Endothelial cell of umbilical vein (primary cell): ENCODE measurements at regions not wholly inside any gene's neighbourhood (a gene's known extent, or its start where the extent isn't known, plus 50 kb on each side); places are given as distances from the start of the nearest gene placed in this dataset.
A peak's percentile ranks its signal among the peaks of the same experiment; 100 is the strongest.

Source experiments
- EZH2 ChIP-seq: IDR thresholded peaks from 2 replicates; pipeline ENCODE4 v1.6.1; 2012; ENCODE audit warnings: borderline replicate concordance, low read depth, mild to moderate bottlenecking, moderate library complexity, low read length, inconsistent platforms; ENCODE audit not compliant: severe bottlenecking
- FOS ChIP-seq: IDR thresholded peaks from 2 replicates; pipeline ENCODE4 v1.6.1; 2011; ENCODE audit warnings: mild to moderate bottlenecking, low read length, moderate library complexity, borderline replicate concordance; ENCODE audit not compliant: insufficient read depth
- GATA2 ChIP-seq: IDR thresholded peaks from 2 replicates; pipeline ENCODE4 v1.7.0; 2011; ENCODE audit warnings: low read depth, mild to moderate bottlenecking, moderate library complexity, mixed read lengths, low read length; ENCODE audit not compliant: insufficient read length, insufficient read depth
- JUN ChIP-seq: IDR thresholded peaks from 2 replicates; pipeline ENCODE4 v1.6.1; 2011; ENCODE audit warnings: borderline replicate concordance, low read depth; ENCODE audit not compliant: insufficient read length, insufficient read depth
- MYC ChIP-seq: IDR thresholded peaks from one replicate; pipeline ENCODE4 v1.6.1; 2011; ENCODE audit warnings: mild to moderate bottlenecking, low read depth, low read length
- POLR2A ChIP-seq: IDR thresholded peaks from 2 replicates; pipeline ENCODE4 v1.6.1; 2012; ENCODE audit warnings: low read depth, mild to moderate bottlenecking, control low read depth, low read length
- POLR2AphosphoS5 ChIP-seq: IDR thresholded peaks from 2 replicates; pipeline ENCODE4 v1.6.1; 2012; ENCODE audit warnings: low read depth, mild to moderate bottlenecking, control low read depth, low read length, moderate library complexity; ENCODE audit not compliant: insufficient read depth
- TF ChIP-seq, protein P1 (sequence below): IDR thresholded peaks from 2 replicates; pipeline ENCODE4 v1.6.1; 2011; ENCODE audit not compliant: insufficient read depth, insufficient read length
- TF ChIP-seq, protein P2 (sequence below), 2 donors: IDR thresholded peaks; 1 replicate in 1 of 2; 2 replicates in 1 of 2; pipeline ENCODE4 v1.5.1; 2011; ENCODE audit warnings: low read length in 2 of 2, mild to moderate bottlenecking in 2 of 2, moderate library complexity in 2 of 2, control low read depth in 1 of 2, inconsistent platforms in 1 of 2, low read depth in 1 of 2; ENCODE audit not compliant: insufficient read depth in 1 of 2; ENCODE audit errors: extremely low read depth in 1 of 2

DNA sequence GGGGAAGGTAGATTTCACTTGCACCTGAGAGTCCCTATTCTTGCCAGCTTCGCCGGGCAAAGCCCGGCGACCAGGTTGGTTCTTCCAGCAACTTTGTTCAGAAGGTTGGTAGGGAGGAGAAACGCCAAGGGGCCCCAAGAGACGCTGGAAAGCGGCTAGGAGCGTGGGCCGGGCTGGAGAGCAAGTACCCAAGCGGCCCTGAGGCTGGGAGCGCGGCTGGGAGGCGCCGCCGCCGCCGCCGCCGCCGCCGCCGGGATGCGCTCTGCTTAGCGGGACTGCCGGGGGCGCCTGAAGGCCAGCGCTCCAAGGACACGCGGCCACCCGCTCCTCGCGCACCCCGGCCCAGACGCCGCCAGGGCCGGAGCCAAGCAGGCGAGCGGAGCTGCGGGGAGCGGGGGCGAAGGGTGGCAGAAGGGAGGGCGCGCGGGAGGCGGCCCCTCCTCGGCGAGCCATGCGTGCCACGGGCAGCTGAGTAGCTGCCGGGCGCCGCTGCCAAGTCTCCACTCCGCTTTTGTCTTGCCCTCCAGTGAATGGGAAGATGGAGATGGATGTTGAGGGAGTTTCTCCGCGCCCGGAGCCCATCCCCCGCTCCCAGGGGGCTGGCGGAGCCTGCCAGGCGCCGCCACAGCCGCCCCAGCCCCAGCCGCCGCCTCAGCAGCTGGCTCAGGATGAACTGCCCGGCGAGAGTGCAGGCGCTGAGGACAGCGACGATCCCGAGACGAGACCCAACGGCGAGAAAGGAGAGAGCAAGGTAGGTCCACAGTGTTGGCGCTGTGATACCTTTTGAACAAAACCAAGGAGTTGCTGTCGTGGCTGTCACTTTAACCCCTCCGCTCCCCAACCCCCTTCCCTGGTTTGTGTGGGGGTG, 227.4 kb upstream of the AZI2 start:
- TF ChIP-seq, protein P1, sequence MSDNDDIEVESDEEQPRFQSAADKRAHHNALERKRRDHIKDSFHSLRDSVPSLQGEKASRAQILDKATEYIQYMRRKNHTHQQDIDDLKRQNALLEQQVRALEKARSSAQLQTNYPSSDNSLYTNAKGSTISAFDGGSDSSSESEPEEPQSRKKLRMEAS = no peak
- TF ChIP-seq EZH2 (peak; percentile 69), POLR2A (no peak), POLR2AphosphoS5 (no peak), MYC (no peak), JUN (no peak), FOS (no peak), GATA2 (no peak)
- TF ChIP-seq, protein P2, sequence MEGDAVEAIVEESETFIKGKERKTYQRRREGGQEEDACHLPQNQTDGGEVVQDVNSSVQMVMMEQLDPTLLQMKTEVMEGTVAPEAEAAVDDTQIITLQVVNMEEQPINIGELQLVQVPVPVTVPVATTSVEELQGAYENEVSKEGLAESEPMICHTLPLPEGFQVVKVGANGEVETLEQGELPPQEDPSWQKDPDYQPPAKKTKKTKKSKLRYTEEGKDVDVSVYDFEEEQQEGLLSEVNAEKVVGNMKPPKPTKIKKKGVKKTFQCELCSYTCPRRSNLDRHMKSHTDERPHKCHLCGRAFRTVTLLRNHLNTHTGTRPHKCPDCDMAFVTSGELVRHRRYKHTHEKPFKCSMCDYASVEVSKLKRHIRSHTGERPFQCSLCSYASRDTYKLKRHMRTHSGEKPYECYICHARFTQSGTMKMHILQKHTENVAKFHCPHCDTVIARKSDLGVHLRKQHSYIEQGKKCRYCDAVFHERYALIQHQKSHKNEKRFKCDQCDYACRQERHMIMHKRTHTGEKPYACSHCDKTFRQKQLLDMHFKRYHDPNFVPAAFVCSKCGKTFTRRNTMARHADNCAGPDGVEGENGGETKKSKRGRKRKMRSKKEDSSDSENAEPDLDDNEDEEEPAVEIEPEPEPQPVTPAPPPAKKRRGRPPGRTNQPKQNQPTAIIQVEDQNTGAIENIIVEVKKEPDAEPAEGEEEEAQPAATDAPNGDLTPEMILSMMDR (IDR thresholded peaks at IDR 0.05; ENCODE audit: extremely low read depth in 1 of 2, insufficient read depth in 1 of 2, low read depth in 1 of 2, low read length in 2 of 2) = no peak
